HG03060 (cell line): ENCODE measurements at regions not wholly inside any gene's neighbourhood (a gene's known extent, or its start where the extent isn't known, plus 50 kb on each side); places are given as distances from the start of the nearest gene placed in this dataset.
A peak's percentile ranks its signal among the peaks of the same experiment; 100 is the strongest.
"Not testable (repeated sequence)": the region's sequence is repeated elsewhere in the genome, so short reads cannot be mapped to it uniquely, and the experiment has no call there.

Experiments used
- ATAC-seq: cut with Tn5 transposase; IDR thresholded peaks from one replicate; pipeline ENCODE4 v1.9.1; 2021; ENCODE audit warnings: low read depth, moderate number of reproducible peaks; ENCODE audit not compliant: unreplicated experiment

- ATAC-seq, result no peak
These were observed 941.3 kb downstream of the TBC1D32 start for GRCh38 chr6:120392941-120393340.

GRCh38 chr6:120384671-120385070 is 949.6 kb downstream of the TBC1D32 start:
- ATAC-seq, result no peak

GRCh38 chr6:120383681-120384080 is 950.6 kb downstream of the TBC1D32 start:
- ATAC-seq, result no peak

GRCh38 chr6:120378582-120379220 is 955.6 kb downstream of the TBC1D32 start:
- peak; percentile 87 for ATAC-seq

GRCh38 chr6:120373185-120373584 is 961.1 kb downstream of the TBC1D32 start:
- no peak for ATAC-seq

DNA sequence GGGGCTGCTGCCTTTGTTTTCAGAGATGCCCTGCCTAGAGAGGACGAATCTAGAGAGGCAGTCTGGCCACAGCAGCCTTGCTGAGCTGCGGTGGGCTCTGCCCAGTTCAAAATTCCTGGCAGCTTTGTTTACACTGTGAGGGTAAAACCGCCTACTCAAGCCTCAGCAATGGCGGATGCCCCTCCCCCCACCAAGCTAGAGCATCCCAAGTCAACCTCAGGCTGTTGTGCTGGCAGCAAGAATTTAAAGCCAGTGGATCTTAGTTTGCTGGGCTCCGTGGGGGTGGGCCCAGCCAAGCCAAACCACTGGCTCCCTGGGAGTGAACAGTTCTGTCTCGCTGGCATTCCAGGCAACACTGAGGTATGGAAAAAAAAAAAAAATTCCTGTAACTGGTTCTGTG is 970.9 kb downstream of the TBC1D32 start:
- ATAC-seq, result no peak

DNA sequence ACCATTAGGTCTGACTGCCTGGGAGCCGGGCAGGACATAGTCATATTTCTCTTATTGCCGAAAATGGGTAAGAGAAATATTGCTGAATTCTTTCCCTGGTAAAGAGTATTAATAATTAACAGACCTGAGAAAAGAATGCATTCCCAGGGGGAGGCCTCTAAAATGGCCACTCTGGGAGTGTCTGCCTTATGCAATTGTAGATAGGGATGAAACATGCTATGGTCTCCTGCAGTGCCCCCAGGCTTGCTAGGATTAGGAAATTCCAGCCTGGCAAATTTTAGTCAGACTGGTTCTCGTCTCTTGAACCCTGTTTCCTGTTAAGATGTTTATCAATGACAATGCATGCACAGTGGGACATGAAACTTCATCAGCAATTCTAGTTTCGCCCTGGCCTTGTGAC is 975.7 kb downstream of the TBC1D32 start:
- not testable (repeated sequence) for ATAC-seq

GRCh38 chr6:120357447-120357846 is 976.8 kb downstream of the TBC1D32 start:
- ATAC-seq, result no peak

DNA sequence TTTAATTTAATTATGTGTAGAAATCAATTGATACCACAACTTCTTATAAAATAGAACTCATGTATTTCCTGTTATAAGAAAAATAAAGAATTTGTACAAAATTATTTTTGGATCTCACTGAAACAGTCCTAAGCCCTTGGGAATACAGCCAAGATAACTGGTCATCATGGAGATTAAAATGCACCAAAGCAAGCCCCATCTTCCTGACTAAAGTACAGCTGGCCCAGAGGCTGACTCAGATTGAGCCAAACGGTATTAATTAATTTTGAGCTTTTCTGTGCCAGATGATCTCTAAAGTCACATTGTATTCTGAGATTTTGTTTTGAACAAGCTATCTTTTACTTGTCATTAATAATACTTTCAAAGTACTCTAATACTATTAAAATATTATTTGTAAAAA is 978.5 kb downstream of the TBC1D32 start:
- no peak for ATAC-seq

GRCh38 chr6:120354452-120355098 is 979.7 kb downstream of the TBC1D32 start:
- no peak for ATAC-seq

DNA sequence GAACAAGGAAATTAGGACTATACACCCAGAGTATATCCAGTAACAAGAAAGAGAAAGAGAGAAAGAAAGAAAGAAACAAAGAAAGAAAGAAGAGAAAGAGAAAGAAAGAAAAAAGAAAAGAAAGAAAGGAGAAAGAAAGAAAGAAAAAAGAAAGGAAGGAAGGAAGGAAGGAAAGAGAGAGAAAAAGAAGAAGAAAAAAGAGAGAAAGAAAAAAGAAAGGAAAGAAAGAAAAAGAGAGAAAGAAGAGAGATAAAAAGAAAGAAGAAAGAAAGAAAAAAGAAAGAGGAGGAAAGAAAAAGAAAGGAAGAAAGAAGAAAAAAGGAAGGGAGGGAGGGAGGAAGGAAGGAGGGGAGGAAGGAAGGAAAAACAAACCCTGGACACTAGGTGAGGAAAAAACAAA is 981.8 kb downstream of the TBC1D32 start:
- ATAC-seq, result no peak

- no peak for ATAC-seq
These were observed 985.4 kb downstream of the TBC1D32 start for GRCh38 chr6:120348926-120349325.

DNA sequence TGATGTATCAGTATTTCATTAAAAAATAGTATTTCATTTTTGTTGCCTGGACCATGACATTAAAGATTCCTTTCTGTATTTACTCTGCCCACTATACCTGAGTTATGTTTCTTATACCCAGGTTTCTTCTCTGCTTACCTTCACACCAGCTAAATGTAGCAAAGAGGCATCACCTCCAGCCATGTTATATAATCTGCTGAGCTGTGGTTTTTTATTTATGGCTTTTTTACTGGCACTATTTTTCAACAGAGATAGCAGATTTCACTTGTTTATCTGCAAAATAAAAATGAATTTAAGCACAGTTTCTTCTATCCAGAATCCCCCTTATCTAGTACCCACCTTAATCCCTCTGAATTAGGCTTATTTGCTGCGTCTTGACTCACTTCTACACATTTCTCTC is 979.0 kb upstream of the MAN1A1 start:
- no peak for ATAC-seq

DNA sequence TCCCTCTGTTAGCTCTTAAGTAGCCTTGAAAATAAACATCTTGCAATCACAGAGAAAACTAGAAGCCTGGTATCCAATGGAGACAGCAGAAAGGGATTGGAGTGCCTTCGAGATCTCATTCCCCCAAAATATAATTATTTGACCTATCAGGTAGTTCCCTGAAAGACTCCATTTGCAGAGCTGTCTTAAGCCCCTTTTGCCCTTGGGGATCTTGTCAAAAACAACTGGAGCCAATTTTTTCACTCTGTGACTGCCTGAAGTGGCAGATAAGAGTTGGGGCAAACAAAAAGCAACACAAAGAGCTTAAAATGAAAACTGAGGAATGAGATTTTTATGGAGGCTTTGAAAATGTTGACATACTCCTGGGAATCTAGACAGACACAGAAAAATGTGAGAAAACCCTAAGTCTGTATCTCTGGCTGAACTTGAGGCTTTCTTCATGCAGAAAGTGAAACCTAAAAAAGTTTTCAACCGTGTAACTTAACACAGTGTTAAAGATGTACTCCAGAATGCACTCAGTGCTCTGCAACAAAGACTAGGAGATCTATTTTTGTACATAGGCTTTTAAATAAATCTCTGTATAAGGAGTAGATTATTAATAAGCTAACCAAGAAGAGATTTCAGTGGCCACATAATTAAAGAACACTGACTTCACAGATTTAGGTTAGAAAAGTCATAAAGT is 971.1 kb upstream of the MAN1A1 start:
- no peak for ATAC-seq

GRCh38 chr6:120304223-120304622 is 954.7 kb upstream of the MAN1A1 start:
- no peak for ATAC-seq

- no peak for ATAC-seq
These were observed 954.0 kb upstream of the MAN1A1 start for GRCh38 chr6:120303527-120303926.

DNA sequence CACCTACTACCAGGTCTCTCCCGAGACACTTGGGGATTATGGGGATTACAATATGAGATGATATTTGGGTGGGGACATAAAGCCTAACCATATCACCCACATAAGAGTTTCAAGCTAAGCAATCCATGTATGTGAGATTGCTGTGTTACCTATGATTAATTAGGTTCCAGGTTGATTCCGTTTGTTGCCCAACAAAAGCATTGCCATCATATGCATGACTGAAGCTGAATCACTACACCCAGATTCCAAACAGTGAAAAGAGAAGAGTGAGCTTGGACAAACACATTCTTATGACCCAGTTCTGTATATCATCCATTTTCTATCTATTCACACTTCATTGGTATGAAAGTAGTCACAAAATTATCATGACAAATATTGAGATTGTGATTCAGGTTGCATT is 952.5 kb upstream of the MAN1A1 start:
- ATAC-seq, result no peak

DNA sequence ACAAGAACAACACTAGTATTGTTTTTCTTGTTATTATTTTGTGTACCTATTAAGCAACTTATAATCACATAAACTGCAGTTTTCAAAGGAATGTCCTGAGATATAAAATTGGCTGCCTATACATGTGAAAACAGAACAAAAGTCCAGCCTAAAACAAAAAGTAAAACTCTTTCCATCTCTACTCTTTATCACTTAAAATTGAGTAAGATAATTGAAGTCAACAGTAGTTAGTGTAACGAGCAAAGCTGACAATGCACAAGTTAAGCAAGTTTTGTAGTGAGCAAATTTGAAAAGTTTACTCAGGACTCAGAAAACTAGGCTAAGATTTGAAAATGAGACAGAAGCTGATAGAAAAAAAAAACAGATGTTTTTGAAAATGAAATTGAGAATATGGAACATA is 941.4 kb upstream of the MAN1A1 start:
- no peak for ATAC-seq

DNA sequence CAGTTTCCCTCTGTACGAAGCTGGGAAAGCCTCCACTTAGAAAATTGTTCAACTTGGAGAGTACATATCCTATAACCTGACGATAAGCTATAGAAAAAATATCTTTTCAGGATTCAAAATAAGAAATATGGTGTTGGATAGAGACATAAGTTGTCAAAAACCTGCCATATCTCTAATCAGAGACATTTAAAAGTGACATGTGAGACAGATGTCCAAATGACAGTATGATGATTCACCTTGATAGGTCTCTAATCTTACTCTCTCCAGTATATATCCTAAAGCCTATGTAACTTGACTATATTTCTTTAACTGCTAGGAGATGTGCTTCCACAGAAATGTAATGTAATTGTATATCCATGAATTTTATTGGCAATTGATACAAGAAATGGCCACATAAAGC is 932.4 kb upstream of the MAN1A1 start:
- no peak for ATAC-seq

DNA sequence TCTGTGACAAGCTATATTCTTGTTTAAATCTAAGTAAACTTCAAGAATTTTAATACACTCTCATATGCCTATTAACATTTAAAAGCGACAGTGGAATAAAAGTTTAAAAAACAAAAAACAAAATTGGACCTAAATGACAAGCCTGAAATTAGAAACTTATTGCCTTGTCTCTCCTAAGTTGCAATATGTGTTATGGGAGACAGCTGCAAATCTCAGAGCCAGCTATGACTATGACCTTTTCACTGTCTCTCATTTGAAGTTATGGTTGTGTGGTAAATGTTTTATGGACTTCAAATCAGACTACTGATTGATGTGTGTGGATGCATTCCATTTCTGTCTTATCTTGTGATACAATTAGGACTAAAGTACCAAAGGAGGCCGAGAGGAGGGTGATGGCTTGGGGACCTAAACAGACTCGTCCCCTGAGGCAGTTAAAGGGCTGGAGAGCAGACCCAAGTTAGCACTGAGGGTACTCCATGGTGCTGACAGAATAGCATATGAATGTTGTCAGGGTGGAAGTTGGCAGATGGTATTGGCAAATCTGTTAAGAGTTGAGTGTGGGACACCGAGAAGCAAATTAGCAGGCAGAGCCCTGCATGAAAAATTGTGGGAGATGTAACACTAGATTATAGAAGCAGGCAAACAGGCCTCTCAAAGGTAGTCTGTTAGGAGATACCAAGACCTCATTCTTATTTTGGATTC is 930.1 kb upstream of the MAN1A1 start:
- ATAC-seq, result no peak

- no peak for ATAC-seq
These were observed 929.3 kb upstream of the MAN1A1 start for GRCh38 chr6:120278689-120279396.
